Fibroblast of peridontal ligament (primary cell): ENCODE measurements at regions not wholly inside any gene's neighbourhood (a gene's known extent, or its start where the extent isn't known, plus 50 kb on each side); places are given as distances from the start of the nearest gene placed in this dataset.
"Not testable (repeated sequence)": the region's sequence is repeated elsewhere in the genome, so short reads cannot be mapped to it uniquely, and the experiment has no call there.

ENCODE experiments used
- DNase-seq: peaks from one replicate; pipeline ENCODE4 v3.0.0-alpha.2; 2010; ENCODE audit errors: extremely low read depth

GRCh38 chr11:7143908-7144307 lies 55.1 kb downstream of the RBMXL2 start:
- peak; percentile 41 for DNase-seq

GRCh38 chr11:7150104-7150503 lies 61.3 kb downstream of the RBMXL2 start:
- DNase-seq, result not testable (repeated sequence)

- DNase-seq, result no peak
Measured at GRCh38 chr11:7154881-7155361, 66.1 kb downstream of the RBMXL2 start.

GRCh38 chr11:7160814-7161489 lies 72.2 kb downstream of the RBMXL2 start:
- no peak for DNase-seq

GRCh38 chr11:7165911-7166310 lies 77.1 kb downstream of the RBMXL2 start:
- DNase-seq, result no peak

GRCh38 chr11:7167976-7168740 lies 79.4 kb downstream of the RBMXL2 start:
- no peak for DNase-seq

- no peak for DNase-seq
Measured at GRCh38 chr11:7168741-7168990, 79.9 kb downstream of the RBMXL2 start.

- DNase-seq, result no peak
Measured at GRCh38 chr11:7170431-7170830, 81.3 kb upstream of the SYT9 start.

GRCh38 chr11:7175007-7175406 lies 76.7 kb upstream of the SYT9 start:
- DNase-seq, result no peak

GRCh38 chr11:7186190-7186589 lies 65.5 kb upstream of the SYT9 start:
- DNase-seq, result no peak

GRCh38 chr11:7186676-7187075 lies 65.0 kb upstream of the SYT9 start:
- no peak for DNase-seq

- not testable (repeated sequence) for DNase-seq
Measured at GRCh38 chr11:7192785-7193184, 58.9 kb upstream of the SYT9 start.

GRCh38 chr11:7196396-7197146 lies 55.1 kb upstream of the SYT9 start:
- DNase-seq, result no peak

GRCh38 chr11:7197469-7197868 lies 54.2 kb upstream of the SYT9 start:
- no peak for DNase-seq
